ENCODE measurements at regions not wholly inside any gene's neighbourhood (a gene's known extent, or its start where the extent isn't known, plus 50 kb on each side); places are given as distances from the start of the nearest gene placed in this dataset.

- DNase-seq (ENCODE audit: low read depth), result no peak
- no peak for TF ChIP-seq CTCF (IDR thresholded peaks at IDR 0.05; ENCODE audit: control insufficient read depth, insufficient read depth, low read depth, low read length, missing control alignments)
- peak overlapping the region; percentile 40 for H3K4me3 ChIP-seq (ENCODE audit: control insufficient read depth, low read depth, low read length)
Observed at GRCh38 chr2:199659207-199659606, 191.8 kb downstream of the FTCDNL1 start.

GRCh38 chr2:199646439-199646838, 188.7 kb upstream of the SATB2 start:
- DNase-seq (ENCODE audit: low read depth), result no peak
- TF ChIP-seq CTCF (IDR thresholded peaks at IDR 0.05; ENCODE audit: control insufficient read depth, insufficient read depth, low read depth, low read length, missing control alignments), result no peak

GRCh38 chr2:199631129-199631528, 173.4 kb upstream of the SATB2 start:
- no peak for TF ChIP-seq CTCF (IDR thresholded peaks at IDR 0.05; ENCODE audit: control insufficient read depth, insufficient read depth, low read depth, low read length, missing control alignments)
- DNase-seq (ENCODE audit: low read depth), result no peak
- H3K4me3 ChIP-seq (ENCODE audit: control insufficient read depth, low read depth, low read length), result no peak overlapping the region

More at GRCh38 chr2:199646439-199646838, 188.7 kb upstream of the SATB2 start:
- no peak overlapping the region for H3K4me3 ChIP-seq (ENCODE audit: control insufficient read depth, low read depth, low read length)

- no peak overlapping the region for H3K4me3 ChIP-seq (ENCODE audit: control insufficient read depth, low read depth, low read length)
- TF ChIP-seq CTCF (IDR thresholded peaks at IDR 0.05; ENCODE audit: control insufficient read depth, insufficient read depth, low read depth, low read length, missing control alignments), result no peak
- no peak for DNase-seq (ENCODE audit: low read depth)
Observed at GRCh38 chr2:199629301-199629700, 171.6 kb upstream of the SATB2 start.

GRCh38 chr2:199627417-199627816, 169.7 kb upstream of the SATB2 start:
- no peak for TF ChIP-seq CTCF (IDR thresholded peaks at IDR 0.05; ENCODE audit: control insufficient read depth, insufficient read depth, low read depth, low read length, missing control alignments)
- H3K4me3 ChIP-seq (ENCODE audit: control insufficient read depth, low read depth, low read length), result no peak overlapping the region
- no peak for DNase-seq (ENCODE audit: low read depth)

- TF ChIP-seq CTCF (IDR thresholded peaks at IDR 0.05; ENCODE audit: control insufficient read depth, insufficient read depth, low read depth, low read length, missing control alignments), result no peak
- DNase-seq (ENCODE audit: low read depth), result no peak
- no peak overlapping the region for H3K4me3 ChIP-seq (ENCODE audit: control insufficient read depth, low read depth, low read length)
Observed at GRCh38 chr2:199624958-199625357, 167.2 kb upstream of the SATB2 start.
